Epithelial cell of esophagus (primary cell): ENCODE measurements at regions not wholly inside any gene's neighbourhood (a gene's known extent, or its start where the extent isn't known, plus 50 kb on each side); places are given as distances from the start of the nearest gene placed in this dataset.

Experiments
- DNase-seq: peaks from one replicate; pipeline ENCODE4 v3.0.0; 2010; ENCODE audit warnings: low read depth
- H3K4me3 ChIP-seq: 2 replicates; pipeline ENCODE4 v1.5.1; 2011; ENCODE audit warnings: mild to moderate bottlenecking, low read length, control low read depth
- CTCF ChIP-seq: IDR thresholded peaks from 2 replicates; pipeline ENCODE4 v1.5.1; 2011; ENCODE audit warnings: low read depth, mild to moderate bottlenecking, low read length, control low read depth, inconsistent platforms; ENCODE audit not compliant: insufficient read depth; ENCODE audit errors: missing control alignments

GRCh38 chr4:170278460-170278859, 188.7 kb upstream of the AADAT start:
- DNase-seq = peak; percentile 8
- no peak overlapping the region for H3K4me3 ChIP-seq
- no peak for TF ChIP-seq CTCF

- no peak for TF ChIP-seq CTCF
These were observed 184.9 kb upstream of the AADAT start for GRCh38 chr4:170274616-170275015.

GRCh38 chr4:170272959-170273358, 183.2 kb upstream of the AADAT start:
- TF ChIP-seq CTCF = no peak
- no peak overlapping the region for H3K4me3 ChIP-seq
- no peak for DNase-seq

More at GRCh38 chr4:170274616-170275015, 184.9 kb upstream of the AADAT start:
- DNase-seq = no peak
- H3K4me3 ChIP-seq = no peak overlapping the region

GRCh38 chr4:170271723-170272122, 182.0 kb upstream of the AADAT start:
- no peak for TF ChIP-seq CTCF
- DNase-seq = no peak
- no peak overlapping the region for H3K4me3 ChIP-seq

- H3K4me3 ChIP-seq = no peak overlapping the region
- no peak for DNase-seq
- TF ChIP-seq CTCF = no peak
These were observed 180.9 kb upstream of the AADAT start for GRCh38 chr4:170270628-170271027.

GRCh38 chr4:170269950-170270349, 180.2 kb upstream of the AADAT start:
- H3K4me3 ChIP-seq = no peak overlapping the region
- TF ChIP-seq CTCF = no peak
- DNase-seq = no peak

GRCh38 chr4:170259631-170260153, 169.9 kb upstream of the AADAT start:
- TF ChIP-seq CTCF = peak; percentile 99
- no peak overlapping the region for H3K4me3 ChIP-seq
- DNase-seq = peak; percentile 96
